ENCODE measurements at regions not wholly inside any gene's neighbourhood (a gene's known extent, or its start where the extent isn't known, plus 50 kb on each side); places are given as distances from the start of the nearest gene placed in this dataset.

DNA sequence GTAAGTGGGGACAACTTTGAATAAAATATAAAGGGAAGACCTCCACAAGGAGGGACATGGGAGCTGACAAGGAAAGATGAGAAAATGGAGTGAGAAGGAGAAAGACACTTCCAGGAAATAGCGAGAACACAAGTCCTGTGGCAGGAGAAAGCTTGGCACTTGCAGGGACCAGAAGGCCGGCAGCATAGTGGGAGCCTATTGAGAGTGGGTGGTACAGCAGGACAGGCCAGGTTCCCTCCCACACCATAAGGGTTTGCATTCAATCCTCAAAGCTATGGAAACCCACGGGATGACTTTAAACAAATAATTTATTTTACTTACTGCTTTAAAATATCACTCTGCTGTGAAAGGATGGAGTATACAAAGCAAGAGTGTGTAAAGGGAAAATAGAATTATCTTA is 173.2 kb upstream of the ELL2 start:
- TF ChIP-seq, protein P1, sequence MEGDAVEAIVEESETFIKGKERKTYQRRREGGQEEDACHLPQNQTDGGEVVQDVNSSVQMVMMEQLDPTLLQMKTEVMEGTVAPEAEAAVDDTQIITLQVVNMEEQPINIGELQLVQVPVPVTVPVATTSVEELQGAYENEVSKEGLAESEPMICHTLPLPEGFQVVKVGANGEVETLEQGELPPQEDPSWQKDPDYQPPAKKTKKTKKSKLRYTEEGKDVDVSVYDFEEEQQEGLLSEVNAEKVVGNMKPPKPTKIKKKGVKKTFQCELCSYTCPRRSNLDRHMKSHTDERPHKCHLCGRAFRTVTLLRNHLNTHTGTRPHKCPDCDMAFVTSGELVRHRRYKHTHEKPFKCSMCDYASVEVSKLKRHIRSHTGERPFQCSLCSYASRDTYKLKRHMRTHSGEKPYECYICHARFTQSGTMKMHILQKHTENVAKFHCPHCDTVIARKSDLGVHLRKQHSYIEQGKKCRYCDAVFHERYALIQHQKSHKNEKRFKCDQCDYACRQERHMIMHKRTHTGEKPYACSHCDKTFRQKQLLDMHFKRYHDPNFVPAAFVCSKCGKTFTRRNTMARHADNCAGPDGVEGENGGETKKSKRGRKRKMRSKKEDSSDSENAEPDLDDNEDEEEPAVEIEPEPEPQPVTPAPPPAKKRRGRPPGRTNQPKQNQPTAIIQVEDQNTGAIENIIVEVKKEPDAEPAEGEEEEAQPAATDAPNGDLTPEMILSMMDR (IDR thresholded peaks at IDR 0.05): no peak
- TF ChIP-seq POLR2AphosphoS5 (IDR thresholded peaks at IDR 0.05) (no peak), EP300 (IDR thresholded peaks at IDR 0.05) (no peak)

Data from sigmoid colon (tissue), 4 donors.